ENCODE measurements at regions not wholly inside any gene's neighbourhood (a gene's known extent, or its start where the extent isn't known, plus 50 kb on each side); places are given as distances from the start of the nearest gene placed in this dataset.

DNA sequence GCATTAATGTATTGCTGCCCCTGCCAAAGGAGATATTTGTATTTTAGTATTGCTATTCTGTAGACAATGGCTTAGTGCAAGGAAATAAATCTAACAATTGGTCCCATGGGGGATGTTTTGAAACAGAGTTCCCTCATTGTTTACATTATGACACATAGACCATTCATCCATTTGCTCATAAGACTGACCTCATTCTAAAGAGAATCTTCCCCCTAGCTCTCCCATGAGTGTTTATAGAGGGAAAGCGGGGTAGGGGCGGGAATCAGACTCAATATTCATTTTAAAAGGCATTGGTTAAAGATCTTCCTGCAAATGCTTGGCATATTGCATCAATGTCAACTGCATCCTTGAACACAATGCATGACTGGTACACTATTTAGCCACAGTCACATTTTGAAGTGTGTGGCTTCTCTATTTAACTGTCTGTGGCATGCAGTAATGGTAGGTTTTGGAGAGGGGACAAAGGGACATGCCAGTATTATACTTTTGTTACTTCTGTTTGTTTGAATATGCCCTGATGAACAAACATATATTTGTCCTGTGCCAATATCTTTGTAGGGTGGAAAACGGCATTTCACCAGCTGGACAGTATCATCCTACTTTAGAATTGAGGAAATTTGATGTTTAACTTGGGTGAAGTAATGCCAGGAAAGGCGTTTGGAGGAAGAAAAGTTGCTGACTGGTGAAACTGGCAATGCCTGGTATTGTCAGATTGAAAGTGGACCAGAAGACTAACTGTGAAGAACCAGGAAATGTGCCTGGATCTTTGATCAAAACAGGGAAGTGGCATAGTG, 84.1 kb upstream of the MEGF10 start (continued):
- peak; percentile 80 for TF ChIP-seq ZBTB44 (tag by site-specific recombination; IDR thresholded peaks at IDR 0.05)
- TF ChIP-seq ZNF624 (tag by site-specific recombination; IDR thresholded peaks at IDR 0.05) = no peak
- no peak for TF ChIP-seq ZNF350 (tag by site-specific recombination; IDR thresholded peaks at IDR 0.05)
- TF ChIP-seq, protein P1, sequence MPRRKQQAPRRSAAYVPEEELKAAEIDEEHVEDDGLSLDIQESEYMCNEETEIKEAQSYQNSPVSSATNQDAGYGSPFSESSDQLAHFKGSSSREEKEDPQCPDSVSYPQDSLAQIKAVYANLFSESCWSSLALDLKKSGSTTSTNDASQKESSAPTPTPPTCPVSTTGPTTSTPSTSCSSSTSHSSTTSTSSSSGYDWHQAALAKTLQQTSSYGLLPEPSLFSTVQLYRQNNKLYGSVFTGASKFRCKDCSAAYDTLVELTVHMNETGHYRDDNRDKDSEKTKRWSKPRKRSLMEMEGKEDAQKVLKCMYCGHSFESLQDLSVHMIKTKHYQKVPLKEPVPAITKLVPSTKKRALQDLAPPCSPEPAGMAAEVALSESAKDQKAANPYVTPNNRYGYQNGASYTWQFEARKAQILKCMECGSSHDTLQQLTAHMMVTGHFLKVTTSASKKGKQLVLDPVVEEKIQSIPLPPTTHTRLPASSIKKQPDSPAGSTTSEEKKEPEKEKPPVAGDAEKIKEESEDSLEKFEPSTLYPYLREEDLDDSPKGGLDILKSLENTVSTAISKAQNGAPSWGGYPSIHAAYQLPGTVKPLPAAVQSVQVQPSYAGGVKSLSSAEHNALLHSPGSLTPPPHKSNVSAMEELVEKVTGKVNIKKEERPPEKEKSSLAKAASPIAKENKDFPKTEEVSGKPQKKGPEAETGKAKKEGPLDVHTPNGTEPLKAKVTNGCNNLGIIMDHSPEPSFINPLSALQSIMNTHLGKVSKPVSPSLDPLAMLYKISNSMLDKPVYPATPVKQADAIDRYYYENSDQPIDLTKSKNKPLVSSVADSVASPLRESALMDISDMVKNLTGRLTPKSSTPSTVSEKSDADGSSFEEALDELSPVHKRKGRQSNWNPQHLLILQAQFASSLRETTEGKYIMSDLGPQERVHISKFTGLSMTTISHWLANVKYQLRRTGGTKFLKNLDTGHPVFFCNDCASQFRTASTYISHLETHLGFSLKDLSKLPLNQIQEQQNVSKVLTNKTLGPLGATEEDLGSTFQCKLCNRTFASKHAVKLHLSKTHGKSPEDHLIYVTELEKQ (tag by site-specific recombination; IDR thresholded peaks at IDR 0.05; ENCODE audit: borderline replicate concordance) = peak; percentile 91
- peak; percentile 65 for TF ChIP-seq ZNF660 (tag by site-specific recombination; IDR thresholded peaks at IDR 0.05)
- TF ChIP-seq ZNF155 (tag by site-specific recombination; IDR thresholded peaks at IDR 0.05) = no peak
- TF ChIP-seq, protein P2, sequence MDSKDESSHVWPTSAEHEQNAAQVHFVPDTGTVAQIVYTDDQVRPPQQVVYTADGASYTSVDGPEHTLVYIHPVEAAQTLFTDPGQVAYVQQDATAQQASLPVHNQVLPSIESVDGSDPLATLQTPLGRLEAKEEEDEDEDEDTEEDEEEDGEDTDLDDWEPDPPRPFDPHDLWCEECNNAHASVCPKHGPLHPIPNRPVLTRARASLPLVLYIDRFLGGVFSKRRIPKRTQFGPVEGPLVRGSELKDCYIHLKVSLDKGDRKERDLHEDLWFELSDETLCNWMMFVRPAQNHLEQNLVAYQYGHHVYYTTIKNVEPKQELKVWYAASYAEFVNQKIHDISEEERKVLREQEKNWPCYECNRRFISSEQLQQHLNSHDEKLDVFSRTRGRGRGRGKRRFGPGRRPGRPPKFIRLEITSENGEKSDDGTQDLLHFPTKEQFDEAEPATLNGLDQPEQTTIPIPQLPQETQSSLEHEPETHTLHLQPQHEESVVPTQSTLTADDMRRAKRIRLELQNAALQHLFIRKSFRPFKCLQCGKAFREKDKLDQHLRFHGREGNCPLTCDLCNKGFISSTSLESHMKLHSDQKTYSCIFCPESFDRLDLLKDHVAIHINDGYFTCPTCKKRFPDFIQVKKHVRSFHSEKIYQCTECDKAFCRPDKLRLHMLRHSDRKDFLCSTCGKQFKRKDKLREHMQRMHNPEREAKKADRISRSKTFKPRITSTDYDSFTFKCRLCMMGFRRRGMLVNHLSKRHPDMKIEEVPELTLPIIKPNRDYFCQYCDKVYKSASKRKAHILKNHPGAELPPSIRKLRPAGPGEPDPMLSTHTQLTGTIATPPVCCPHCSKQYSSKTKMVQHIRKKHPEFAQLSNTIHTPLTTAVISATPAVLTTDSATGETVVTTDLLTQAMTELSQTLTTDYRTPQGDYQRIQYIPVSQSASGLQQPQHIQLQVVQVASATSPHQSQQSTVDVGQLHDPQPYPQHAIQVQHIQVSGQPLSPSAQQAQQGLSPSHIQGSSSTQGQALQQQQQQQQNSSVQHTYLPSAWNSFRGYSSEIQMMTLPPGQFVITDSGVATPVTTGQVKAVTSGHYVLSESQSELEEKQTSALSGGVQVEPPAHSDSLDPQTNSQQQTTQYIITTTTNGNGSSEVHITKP (tag by site-specific recombination; IDR thresholded peaks at IDR 0.05) = no peak
- no peak for TF ChIP-seq AEBP2 (tag by site-specific recombination; IDR thresholded peaks at IDR 0.05; ENCODE audit: borderline replicate concordance)
- no peak for TF ChIP-seq ZBTB7A (tag by site-specific recombination; IDR thresholded peaks at IDR 0.05; ENCODE audit: low read depth)
- no peak for TF ChIP-seq SP3 (tag by site-specific recombination; IDR thresholded peaks at IDR 0.05)
- no peak for TF ChIP-seq ZSCAN18 (tag by site-specific recombination; IDR thresholded peaks at IDR 0.05)
- TF ChIP-seq BCL11A (tag by site-specific recombination; IDR thresholded peaks at IDR 0.05; ENCODE audit: low read depth) = peak; percentile 91
- TF ChIP-seq ZNF670 (tag by site-specific recombination; IDR thresholded peaks at IDR 0.05; ENCODE audit: low read depth) = no peak
- no peak for TF ChIP-seq TCF7L2 (IDR thresholded peaks at IDR 0.05; ENCODE audit: borderline replicate concordance, low read depth, low read length)
- TF ChIP-seq, protein P3, sequence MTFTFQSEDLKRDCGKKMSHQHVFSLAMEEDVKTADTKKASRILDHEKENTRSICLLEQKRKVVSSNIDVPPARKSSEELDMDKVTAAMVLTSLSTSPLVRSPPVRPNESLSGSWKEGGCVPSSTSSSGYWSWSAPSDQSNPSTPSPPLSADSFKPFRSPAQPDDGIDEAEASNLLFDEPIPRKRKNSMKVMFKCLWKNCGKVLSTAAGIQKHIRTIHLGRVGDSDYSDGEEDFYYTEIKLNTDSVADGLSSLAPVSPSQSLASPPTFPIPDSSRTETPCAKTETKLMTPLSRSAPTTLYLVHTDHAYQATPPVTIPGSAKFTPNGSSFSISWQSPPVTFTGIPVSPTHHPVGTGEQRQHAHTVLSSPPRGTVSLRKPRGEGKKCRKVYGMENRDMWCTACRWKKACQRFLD (tag by site-specific recombination; IDR thresholded peaks at IDR 0.05) = no peak
- TF ChIP-seq ZNF768 (tag by site-specific recombination; IDR thresholded peaks at IDR 0.05) = no peak
- TF ChIP-seq ZNF791 (tag by site-specific recombination; IDR thresholded peaks at IDR 0.05) = no peak
- TF ChIP-seq ZEB2 (tag by site-specific recombination; IDR thresholded peaks at IDR 0.05) = peak; percentile 98
- 0 out of 2 replicates have a peak, but pooled peaks have one; percentile 35 for TF ChIP-seq TRIM28 (IDR thresholded peaks at IDR 0.05; ENCODE audit: borderline replicate concordance, low read length)
- no peak for TF ChIP-seq ZNF473 (tag by site-specific recombination; IDR thresholded peaks at IDR 0.05)
- TF ChIP-seq ZNF416 (tag by site-specific recombination; IDR thresholded peaks at IDR 0.05) = no peak
- no peak for TF ChIP-seq ZNF76 (tag by site-specific recombination; IDR thresholded peaks at IDR 0.05; ENCODE audit: borderline replicate concordance, low read depth)
- no peak for TF ChIP-seq HOXC10 (CRISPR knock-in tag; IDR thresholded peaks at IDR 0.05)

Measured in HEK293 (cell line).